Activated CD4-positive, alpha-beta T cell treated with anti-CD3 and anti-CD28 coated beads, Interleukin-10, Interleukin-2, amounts not matched to agents 100 ng/mL and 50 ng/mL, durations not matched to agents 16 hours and 8 hours (primary cell): ENCODE measurements at regions not wholly inside any gene's neighbourhood (a gene's known extent, or its start where the extent isn't known, plus 50 kb on each side); places are given as distances from the start of the nearest gene placed in this dataset.
A peak's percentile ranks its signal among the peaks of the same experiment; 100 is the strongest.

Experiments
- DNase-seq: peaks from one replicate; pipeline ENCODE4 v3.0.0-alpha.2; 2020

DNA sequence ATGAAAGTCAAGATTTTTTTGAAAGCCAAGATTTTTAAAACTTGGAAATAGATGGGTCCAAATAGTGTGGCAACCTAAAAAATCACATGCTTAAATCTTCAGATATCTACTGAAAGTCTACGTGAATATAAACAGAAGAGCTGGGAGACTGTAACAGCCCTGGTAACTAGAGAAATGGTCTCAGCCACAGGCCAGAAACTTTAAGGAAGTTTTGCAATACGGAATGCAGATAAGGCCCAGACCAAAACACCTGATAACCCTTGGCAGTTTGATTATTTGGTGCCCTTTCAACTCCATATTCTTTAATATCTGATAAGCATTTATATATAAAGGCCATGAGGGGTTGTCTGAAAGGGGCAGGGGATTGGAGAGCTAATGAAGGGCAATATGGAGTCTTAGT is 537.3 kb upstream of the TGFBR2 start:
- DNase-seq = no peak

- DNase-seq = no peak
These were observed 533.4 kb upstream of the TGFBR2 start for GRCh38 chr3:30073040-30073439.

GRCh38 chr3:30073622-30074021 is 532.8 kb upstream of the TGFBR2 start:
- no peak for DNase-seq

GRCh38 chr3:30075514-30075913 is 530.9 kb upstream of the TGFBR2 start:
- DNase-seq = peak; percentile 3

DNA sequence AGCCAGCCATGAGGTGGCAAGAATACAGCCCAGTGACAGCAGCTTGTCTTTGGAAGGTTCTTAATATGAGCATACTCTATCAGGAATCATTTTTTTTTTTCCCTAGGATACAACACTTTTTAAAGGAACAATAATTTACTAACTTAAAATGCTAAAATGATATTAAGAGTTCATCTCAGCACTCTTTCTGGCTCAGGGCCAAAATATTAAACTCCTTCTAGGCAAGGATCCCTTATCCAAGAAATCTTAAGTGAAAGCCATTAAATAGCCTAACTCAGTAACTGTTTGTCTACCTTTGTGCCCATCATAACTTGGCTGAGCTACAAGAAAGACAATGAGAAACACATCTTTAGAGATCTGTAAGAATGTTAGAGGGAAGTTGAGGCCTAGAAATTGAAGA is 529.5 kb upstream of the TGFBR2 start:
- DNase-seq = no peak

GRCh38 chr3:30077746-30078145 is 528.7 kb upstream of the TGFBR2 start:
- no peak for DNase-seq

- DNase-seq = no peak
These were observed 527.7 kb upstream of the TGFBR2 start for GRCh38 chr3:30078736-30079135.

GRCh38 chr3:30081904-30082303 is 524.5 kb upstream of the TGFBR2 start:
- DNase-seq = no peak

DNA sequence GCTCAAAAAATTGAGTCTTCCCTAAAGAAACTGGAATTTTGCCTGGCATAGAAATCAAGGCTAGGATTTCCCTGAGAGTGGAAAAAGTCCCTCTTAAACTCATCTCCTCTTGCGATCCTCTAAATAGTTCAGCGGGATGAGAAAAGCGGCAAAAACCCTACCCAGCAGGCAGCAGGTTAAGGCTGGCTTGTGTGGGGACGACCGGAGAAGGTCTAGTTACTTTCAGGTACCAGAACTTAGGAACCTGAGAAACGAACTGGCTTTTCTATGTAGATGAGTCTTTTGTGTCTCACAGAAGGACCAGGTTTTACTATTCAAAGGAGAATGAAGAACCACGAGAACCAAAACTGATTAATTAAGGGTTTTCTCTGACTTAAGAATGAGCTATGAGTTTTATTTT is 523.7 kb upstream of the TGFBR2 start:
- DNase-seq = no peak

DNA sequence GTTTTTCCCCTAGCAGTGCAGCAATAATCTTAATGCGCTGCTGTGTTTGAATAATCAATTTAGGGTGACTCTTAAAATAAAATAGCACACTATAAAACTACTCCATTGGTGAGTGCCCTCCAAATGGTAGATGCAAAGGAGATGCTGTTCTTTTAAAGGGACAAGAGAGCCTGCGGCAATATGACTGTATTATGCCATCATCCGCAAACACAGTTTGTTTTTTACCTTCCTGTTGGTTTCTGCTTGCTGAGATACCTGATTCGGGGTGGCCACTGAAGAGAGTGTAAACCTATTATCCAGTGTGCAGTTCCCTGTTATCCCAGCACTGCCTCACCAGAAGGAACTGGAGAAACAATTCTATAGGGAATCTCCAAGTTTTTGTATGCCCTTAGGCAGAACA is 523.1 kb upstream of the TGFBR2 start:
- DNase-seq = no peak

GRCh38 chr3:30084316-30084715 is 522.1 kb upstream of the TGFBR2 start:
- DNase-seq = no peak

- no peak for DNase-seq
These were observed 521.4 kb upstream of the TGFBR2 start for GRCh38 chr3:30084971-30085403.

- no peak for DNase-seq
These were observed 520.9 kb upstream of the TGFBR2 start for GRCh38 chr3:30085486-30085885.

DNA sequence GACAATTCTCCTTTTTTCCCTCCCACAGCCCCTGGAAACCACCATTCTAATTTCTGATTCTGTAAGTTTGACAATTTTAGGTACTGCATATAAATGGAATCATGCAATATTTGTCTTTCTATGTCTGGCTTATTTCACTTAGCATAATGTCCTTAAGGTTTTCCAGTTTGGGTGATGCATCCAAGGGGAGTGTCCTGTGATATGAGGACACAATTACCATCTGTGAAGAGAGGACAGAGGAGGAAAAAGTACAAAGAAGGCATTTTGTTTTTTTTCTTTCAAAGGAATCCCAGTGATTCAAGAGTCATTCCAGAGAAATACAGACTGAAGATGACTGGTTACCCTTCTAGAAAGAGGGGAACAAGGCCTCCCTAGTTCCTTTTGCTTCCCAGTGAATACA is 514.7 kb upstream of the TGFBR2 start:
- no peak for DNase-seq

GRCh38 chr3:30097022-30097650 is 509.3 kb upstream of the TGFBR2 start:
- no peak for DNase-seq

- no peak for DNase-seq
These were observed 508.2 kb upstream of the TGFBR2 start for GRCh38 chr3:30098243-30098642.

- DNase-seq = no peak
These were observed 507.5 kb upstream of the TGFBR2 start for GRCh38 chr3:30098653-30099455.

DNA sequence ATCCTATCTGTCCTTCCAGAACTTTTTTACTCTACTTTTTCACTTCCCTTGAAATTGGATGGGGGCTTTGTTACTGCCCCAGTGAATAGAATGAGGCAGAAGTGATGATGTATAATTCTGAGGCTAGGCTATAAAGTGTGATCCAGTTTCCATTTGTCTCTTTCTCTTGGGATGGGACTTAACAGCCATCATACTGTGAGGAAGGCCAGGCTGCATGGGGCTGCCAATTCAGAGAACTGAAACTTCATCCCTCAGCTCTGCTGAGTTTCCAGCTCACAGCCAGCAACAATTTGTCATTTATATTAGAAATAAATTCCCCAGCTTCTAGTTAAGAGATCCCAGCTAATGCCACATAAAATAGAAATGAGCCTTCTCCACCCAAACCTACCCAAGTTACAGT is 504.0 kb upstream of the TGFBR2 start:
- DNase-seq = no peak

GRCh38 chr3:30103186-30103585 is 503.2 kb upstream of the TGFBR2 start:
- no peak for DNase-seq

- no peak for DNase-seq
These were observed 498.9 kb upstream of the TGFBR2 start for GRCh38 chr3:30107531-30107930.

DNA sequence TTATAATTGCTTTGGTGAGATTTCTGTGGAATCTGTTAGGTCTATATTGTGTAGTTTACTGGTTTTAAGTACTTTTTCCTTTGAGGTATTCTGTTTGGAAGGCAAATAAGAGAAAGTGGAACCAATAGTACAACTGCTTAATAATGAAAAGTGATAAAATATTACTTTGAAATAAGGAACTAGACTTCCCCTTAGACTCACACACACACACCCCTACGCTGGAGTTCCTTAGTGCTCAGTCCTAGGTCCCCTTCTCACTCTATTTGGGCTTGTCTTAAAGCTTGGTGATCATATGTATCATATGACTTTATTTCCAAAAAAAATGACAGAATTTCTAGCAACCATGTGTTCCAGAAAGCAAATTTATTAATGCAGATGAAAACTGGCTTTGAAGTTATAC is 494.0 kb upstream of the TGFBR2 start:
- no peak for DNase-seq

GRCh38 chr3:30112902-30113484 is 493.4 kb upstream of the TGFBR2 start:
- DNase-seq = peak; percentile 39

- DNase-seq = no peak
These were observed 492.5 kb upstream of the TGFBR2 start for GRCh38 chr3:30113906-30114305.

- DNase-seq = no peak
These were observed 491.5 kb upstream of the TGFBR2 start for GRCh38 chr3:30114918-30115317.
